GM12873 (cell line): ENCODE measurements at regions not wholly inside any gene's neighbourhood (a gene's known extent, or its start where the extent isn't known, plus 50 kb on each side); places are given as distances from the start of the nearest gene placed in this dataset.

Experiments used
- CTCF ChIP-seq: IDR thresholded peaks from 2 replicates; pipeline ENCODE4 v1.5.1; 2012; ENCODE audit warnings: low read depth, mild to moderate bottlenecking, moderate library complexity, low read length, control low read depth; ENCODE audit not compliant: insufficient read depth; ENCODE audit errors: missing control alignments

- TF ChIP-seq CTCF: no peak
Observed at GRCh38 chr5:124131466-124131865, 615.0 kb downstream of the ZNF608 start.

- no peak for TF ChIP-seq CTCF
Observed at GRCh38 chr5:124130816-124131215, 615.6 kb downstream of the ZNF608 start.

DNA sequence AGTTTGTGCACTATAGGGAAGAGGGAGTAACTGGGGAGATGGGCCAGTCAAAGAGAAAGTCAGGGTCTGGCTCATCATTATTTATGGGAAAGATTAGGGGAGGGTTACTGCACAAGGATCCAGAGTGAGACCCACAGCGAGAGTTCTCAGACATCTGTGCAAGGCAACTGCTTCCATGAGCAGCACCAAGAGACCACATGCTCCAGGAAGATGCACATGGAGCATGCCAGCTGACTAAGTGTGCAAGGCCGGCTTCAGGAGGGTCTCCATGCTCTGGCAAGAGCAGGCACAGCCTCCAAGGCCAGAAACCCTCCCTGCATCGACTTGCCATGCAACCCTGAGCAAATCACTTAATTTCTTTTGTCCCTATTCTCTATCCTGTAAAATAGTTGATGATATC lies 616.9 kb downstream of the CSNK1G3 start:
- TF ChIP-seq CTCF: no peak

GRCh38 chr5:124126504-124127217 lies 614.7 kb downstream of the CSNK1G3 start:
- no peak for TF ChIP-seq CTCF

GRCh38 chr5:124124711-124125229 lies 612.8 kb downstream of the CSNK1G3 start:
- no peak for TF ChIP-seq CTCF

DNA sequence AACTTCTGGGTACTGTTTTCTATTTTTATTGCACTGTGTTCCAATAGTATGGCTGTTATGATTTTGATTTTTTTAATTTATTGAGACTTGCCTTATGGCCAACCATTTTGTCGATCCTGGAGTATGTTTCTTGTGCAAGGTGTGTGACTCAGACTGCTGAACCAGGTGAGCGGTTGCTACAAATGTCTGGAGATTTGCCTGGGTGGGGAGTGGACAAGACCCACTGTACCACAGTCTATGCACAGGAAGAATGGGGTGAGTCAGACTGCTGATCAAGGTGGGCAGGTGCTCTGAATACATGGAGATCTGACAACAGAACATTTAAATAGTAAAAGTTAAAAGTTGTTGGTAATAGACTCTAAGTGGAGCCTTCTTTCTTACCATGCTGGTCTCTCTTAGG lies 609.2 kb downstream of the CSNK1G3 start:
- TF ChIP-seq CTCF: no peak

DNA sequence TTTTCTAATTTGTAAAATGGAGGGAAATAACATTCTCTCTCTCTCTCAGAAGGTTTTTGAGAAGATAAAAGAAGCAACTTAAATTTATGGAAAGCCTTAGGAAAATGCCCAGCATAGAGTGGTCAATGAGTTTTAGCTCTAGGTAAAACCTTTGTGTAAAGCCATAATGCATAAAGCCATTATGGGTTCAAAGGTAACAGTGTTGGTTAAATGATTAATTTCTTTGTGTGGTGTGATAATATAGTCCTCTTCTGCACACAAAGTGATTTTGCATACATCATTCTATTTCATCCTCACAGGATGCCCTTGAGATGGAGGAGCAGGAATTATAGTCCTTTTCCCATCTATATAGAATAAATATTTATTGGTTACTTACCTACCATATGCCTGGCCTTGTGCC lies 602.9 kb downstream of the CSNK1G3 start:
- TF ChIP-seq CTCF: no peak

DNA sequence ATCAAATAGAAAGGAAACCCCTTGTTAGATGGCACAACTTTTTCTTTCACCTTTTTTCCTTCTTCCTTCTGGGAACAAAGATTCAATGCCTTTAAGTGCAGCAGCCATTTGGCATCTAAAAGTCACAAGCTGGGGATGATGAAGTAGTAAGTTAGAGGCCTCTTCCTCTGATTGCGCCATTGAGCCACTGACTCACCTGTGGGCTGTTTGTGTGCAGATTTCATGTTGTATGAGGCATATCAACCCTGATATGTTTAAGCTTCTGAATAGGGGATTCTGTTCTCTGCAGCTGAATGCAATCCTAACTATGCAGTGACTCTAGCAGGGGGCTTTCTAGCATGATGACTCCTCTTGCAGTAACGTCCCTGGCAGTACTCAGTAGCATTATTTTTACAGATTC lies 599.9 kb downstream of the CSNK1G3 start:
- TF ChIP-seq CTCF: no peak
